BJ (cell line): ENCODE measurements at regions not wholly inside any gene's neighbourhood (a gene's known extent, or its start where the extent isn't known, plus 50 kb on each side); places are given as distances from the start of the nearest gene placed in this dataset.
"Not testable (repeated sequence)": the region's sequence is repeated elsewhere in the genome, so short reads cannot be mapped to it uniquely, and the experiment has no call there.

Experiments
- CTCF ChIA-PET: fragments of 350-600 bp; formaldehyde crosslinking; extraction: SDS; loops from one replicate; lab custom pipeline; 2021; ENCODE audit warnings: antibody characterized with exemption, inconsistent platforms; lab: Yijun Ruan, JAX
- POLR2A ChIA-PET: fragments of 300-600 bp; sonication (Branson Sonifier 250); formaldehyde crosslinking; extraction: SDS; loops from one replicate; lab custom pipeline; 2021; ENCODE audit warnings: antibody characterized with exemption; lab: Charles Lee
- DNase-seq: peaks from one replicate; pipeline ENCODE4 v3.0.0-alpha.2; 2011; ENCODE audit warnings: low read depth
- H3K27me3 ChIP-seq: 2 replicates; pipeline ENCODE4 v1.6.0; 2011; ENCODE audit warnings: low read length; ENCODE audit not compliant: control insufficient read depth, insufficient read depth
- H3K36me3 ChIP-seq: 2 replicates; pipeline ENCODE4 v1.5.1; 2011; ENCODE audit warnings: low read length; ENCODE audit not compliant: control insufficient read depth, insufficient read depth
- H3K4me3 ChIP-seq: 2 replicates; pipeline ENCODE4 v1.5.1; 2011; ENCODE audit warnings: low read depth, mild to moderate bottlenecking, control low read depth, low read length
- TF ChIP-seq, protein P1 (sequence below): IDR thresholded peaks from 2 replicates; pipeline ENCODE4 v1.5.1; 2011; ENCODE audit warnings: low read depth, mild to moderate bottlenecking, control low read depth, inconsistent platforms, low read length, moderate library complexity; ENCODE audit not compliant: insufficient read depth

DNA sequence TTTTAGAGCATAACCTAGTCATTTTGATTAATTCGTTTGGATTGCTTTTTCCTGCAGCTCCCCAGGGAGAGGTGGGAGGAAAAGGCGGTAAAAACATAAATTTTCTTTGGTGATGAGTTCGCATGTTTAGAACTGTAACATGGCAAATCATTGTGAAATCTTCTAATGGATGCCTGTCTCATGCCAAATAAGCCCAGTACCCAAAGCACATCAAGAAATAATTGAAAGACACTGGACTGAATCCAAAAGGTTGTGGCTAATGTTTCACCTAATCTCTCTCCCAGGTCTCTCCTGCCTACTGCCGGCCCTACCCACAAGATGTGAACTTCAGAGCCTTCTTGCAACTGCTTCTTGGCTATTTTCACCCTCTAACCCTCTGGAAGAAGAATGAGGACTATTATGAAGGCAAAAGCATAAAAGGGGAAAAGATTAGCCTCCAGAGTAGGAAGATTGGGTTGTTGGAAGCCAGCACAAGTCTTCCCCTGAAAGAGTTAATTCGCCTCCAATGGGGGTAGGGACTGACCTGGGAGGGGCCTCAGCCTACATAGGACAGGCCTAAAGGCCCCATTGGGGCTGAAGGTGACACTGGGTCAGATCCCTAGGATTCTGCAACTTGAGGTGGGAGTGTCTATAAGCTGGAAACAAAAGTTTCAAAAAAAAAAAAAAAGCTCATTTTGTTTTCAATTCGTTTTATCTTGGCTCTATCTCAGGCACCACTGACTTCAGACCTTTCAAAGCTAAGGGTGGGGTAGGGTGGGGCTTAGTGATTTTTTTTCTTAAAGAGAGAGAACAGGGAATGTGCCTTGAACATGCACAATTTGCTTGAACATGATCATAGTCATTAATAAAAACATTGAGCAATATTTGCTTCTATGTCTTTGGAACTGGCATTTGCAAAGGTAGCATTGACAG, 278.6 kb upstream of the KLF3 start:
- no peak for DNase-seq
- H3K36me3 ChIP-seq = no peaks in the 10 kb centered on the region
- TF ChIP-seq, protein P1, sequence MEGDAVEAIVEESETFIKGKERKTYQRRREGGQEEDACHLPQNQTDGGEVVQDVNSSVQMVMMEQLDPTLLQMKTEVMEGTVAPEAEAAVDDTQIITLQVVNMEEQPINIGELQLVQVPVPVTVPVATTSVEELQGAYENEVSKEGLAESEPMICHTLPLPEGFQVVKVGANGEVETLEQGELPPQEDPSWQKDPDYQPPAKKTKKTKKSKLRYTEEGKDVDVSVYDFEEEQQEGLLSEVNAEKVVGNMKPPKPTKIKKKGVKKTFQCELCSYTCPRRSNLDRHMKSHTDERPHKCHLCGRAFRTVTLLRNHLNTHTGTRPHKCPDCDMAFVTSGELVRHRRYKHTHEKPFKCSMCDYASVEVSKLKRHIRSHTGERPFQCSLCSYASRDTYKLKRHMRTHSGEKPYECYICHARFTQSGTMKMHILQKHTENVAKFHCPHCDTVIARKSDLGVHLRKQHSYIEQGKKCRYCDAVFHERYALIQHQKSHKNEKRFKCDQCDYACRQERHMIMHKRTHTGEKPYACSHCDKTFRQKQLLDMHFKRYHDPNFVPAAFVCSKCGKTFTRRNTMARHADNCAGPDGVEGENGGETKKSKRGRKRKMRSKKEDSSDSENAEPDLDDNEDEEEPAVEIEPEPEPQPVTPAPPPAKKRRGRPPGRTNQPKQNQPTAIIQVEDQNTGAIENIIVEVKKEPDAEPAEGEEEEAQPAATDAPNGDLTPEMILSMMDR = no peak
- peaks cover 1% of the 10 kb centered on the region for H3K27me3 ChIP-seq
- ChIA-PET CTCF (no interaction called here), POLR2A (no interaction called here)
- no peak overlapping the region for H3K4me3 ChIP-seq

DNA sequence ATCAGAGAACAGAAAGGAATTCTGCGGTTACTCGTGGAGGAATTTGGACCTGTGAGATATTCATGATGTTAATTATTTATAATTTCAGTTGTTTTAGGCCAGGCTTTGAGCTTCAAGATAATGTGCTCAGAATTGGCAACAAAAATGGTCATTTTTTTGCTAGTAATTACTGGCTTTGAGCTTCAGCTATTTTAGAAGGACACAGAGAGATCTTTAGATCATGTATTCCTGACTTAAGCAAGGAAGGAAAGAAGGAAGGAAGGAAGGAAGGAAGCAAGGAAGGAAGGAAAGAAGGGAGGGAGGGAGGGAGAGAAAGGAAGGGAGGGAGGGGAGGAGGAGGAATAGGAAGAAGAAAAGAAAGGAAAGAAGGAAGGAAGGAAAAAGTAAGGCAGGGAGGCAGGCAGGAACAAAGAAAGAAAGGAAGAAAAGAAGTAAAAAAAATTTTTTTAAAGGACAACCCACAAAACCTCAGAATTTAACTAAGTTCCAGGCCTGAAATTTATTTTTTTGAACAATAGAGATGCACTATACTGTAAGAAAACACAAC, 277.9 kb upstream of the KLF3 start:
- CTCF ChIA-PET = no interaction called here
- peaks cover 1% of the 10 kb centered on the region for H3K27me3 ChIP-seq
- H3K4me3 ChIP-seq = no peak overlapping the region
- no peak for DNase-seq
- no peaks in the 10 kb centered on the region for H3K36me3 ChIP-seq
- TF ChIP-seq, protein P1 = no peak
- POLR2A ChIA-PET = no interaction called here

DNA sequence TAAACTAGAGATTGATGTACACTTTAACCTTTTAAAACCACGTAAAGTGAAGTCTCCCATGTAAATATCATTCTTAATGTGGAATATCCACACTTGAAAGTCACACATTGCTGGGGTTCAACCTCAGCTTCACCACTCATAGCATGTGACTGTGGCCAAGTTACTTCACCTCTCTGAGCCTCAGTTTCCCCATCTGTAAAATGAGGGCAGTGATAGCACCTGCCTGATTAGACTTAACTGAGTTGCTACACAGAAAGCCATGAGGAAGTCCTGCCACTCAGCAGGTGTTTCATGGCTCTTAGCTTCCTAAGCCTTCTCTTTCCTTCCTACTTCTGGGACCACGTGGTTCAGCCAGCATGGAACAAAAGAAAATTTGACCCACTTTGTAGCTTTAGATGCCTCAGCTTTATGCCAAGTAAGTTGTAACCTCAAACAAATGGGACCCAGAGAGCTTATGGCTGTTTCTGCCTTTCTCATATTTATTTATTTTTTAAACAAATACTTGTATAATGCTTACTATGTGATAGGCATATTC, 277.3 kb upstream of the KLF3 start:
- TF ChIP-seq, protein P1 = no peak
- Histone ChIP-seq H3K36me3 (no peaks in the 10 kb centered on the region), H3K4me3 (no peak overlapping the region), H3K27me3 (peaks cover 1% of the 10 kb centered on the region)
- CTCF ChIA-PET = interaction anchor here (0.9 kb wide), 1 partner anchor 9 kb away, joined by 3 read pairs; no protein-coding TSS in a partner anchor
- POLR2A ChIA-PET = no interaction called here
- no peak for DNase-seq

GRCh38 chr4:38387348-38387747, 276.7 kb upstream of the KLF3 start:
- ChIA-PET POLR2A (no interaction called here), CTCF (interaction anchor here (0.9 kb wide), 1 partner anchor 9 kb away, joined by 3 read pairs; no protein-coding TSS in a partner anchor)
- Histone ChIP-seq H3K36me3 (no peaks in the 10 kb centered on the region), H3K27me3 (peaks cover 1% of the 10 kb centered on the region), H3K4me3 (no peak overlapping the region)
- TF ChIP-seq, protein P1 = no peak
- no peak for DNase-seq

DNA sequence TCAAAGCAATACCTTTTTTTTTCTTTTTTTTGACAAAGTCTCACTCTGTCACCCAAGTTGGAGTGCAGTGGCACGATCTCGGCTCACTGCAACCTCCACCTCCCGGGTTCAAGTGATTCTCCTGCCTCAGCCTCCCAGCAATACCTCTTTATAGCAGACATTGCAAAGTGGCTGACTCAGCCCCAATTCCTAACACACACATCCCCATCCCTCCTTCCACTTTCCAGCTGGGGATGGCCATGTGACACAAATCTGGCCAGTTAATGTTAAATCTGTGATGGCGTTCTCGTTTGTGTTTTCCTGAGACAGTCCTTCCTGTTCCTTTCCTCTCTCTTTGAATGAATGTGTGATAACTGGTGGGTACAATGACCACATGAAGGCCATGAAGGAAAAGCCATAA, 276.2 kb upstream of the KLF3 start:
- CTCF ChIA-PET = no interaction called here
- Histone ChIP-seq H3K27me3 (peaks cover 1% of the 10 kb centered on the region), H3K36me3 (no peaks in the 10 kb centered on the region), H3K4me3 (no peak overlapping the region)
- DNase-seq = no peak
- TF ChIP-seq, protein P1 = no peak
- POLR2A ChIA-PET = no interaction called here

GRCh38 chr4:38388907-38389306, 275.1 kb upstream of the KLF3 start:
- POLR2A ChIA-PET, H3K4me3 ChIP-seq, DNase-seq, H3K36me3 ChIP-seq, CTCF ChIA-PET, H3K27me3 ChIP-seq: not testable (repeated sequence)
